Upper lobe of left lung (tissue), 6 donors: ENCODE measurements at regions not wholly inside any gene's neighbourhood (a gene's known extent, or its start where the extent isn't known, plus 50 kb on each side); places are given as distances from the start of the nearest gene placed in this dataset.

Source experiments
- ATAC-seq, 2 donors: fragments of 200-7000 bp; cut with Tn5 transposase; one replicate each; pipeline ENCODE4 v1.9.1; 2022; ENCODE audit warnings: mild to moderate bottlenecking in 2 of 2, moderate library complexity in 2 of 2; ENCODE audit not compliant: low FRiP score in 2 of 2
- DNase-seq, 2 donors: peaks; one replicate each; pipeline ENCODE4 v3.0.0-alpha.2; 2019 to 2020
- H3K27ac ChIP-seq, 4 donors: fragments of 200-600 bp; sonication (generic); one replicate each; pipeline ENCODE4 v1.5.1; 2016 to 2019
- H3K27me3 ChIP-seq, 4 donors: fragments of 200-600 bp; sonication (generic); one replicate each; pipeline ENCODE4 v1.5.1; 2017 to 2019
- H3K36me3 ChIP-seq, 4 donors: fragments of 200-600 bp; sonication (generic); one replicate each; pipeline ENCODE4 v1.5.1; 2016 to 2019
- H3K4me1 ChIP-seq, 4 donors: fragments of 200-600 bp; sonication (generic); one replicate each; pipeline ENCODE4 v1.5.1; 2018 to 2019
- H3K4me3 ChIP-seq, 4 donors: fragments of 200-600 bp; sonication (generic); one replicate each; pipeline ENCODE4 v1.5.1; 2017 to 2019; ENCODE audit warnings: mild to moderate bottlenecking in 2 of 4, moderate library complexity in 1 of 4
- H3K9me3 ChIP-seq, 4 donors: fragments of 200-600 bp; sonication (generic); one replicate each; pipeline ENCODE4 v1.5.1; 2018 to 2019
- CTCF ChIP-seq, 6 experiments: fragments of 450-650 bp in 4 of 6; fragments of 200-600 bp in 2 of 6; sonication (generic) in 2 of 6; IDR thresholded peaks; one replicate each; pipeline ENCODE4 v1.5.1; 2016 to 2019; ENCODE audit warnings: antibody characterized with exemption in 6 of 6
- EP300 ChIP-seq, 4 donors: sonication (generic); formaldehyde crosslinking; IDR thresholded peaks; one replicate each; pipeline ENCODE4 v1.5.1; 2017; ENCODE audit warnings: antibody characterized with exemption in 4 of 4, control low read depth in 2 of 4
- POLR2A ChIP-seq, 4 donors: fragments of 450-650 bp; IDR thresholded peaks; one replicate each; pipeline ENCODE4 v1.5.1; 2016 to 2017; ENCODE audit warnings: antibody characterized with exemption in 4 of 4, mild to moderate bottlenecking in 2 of 4
- POLR2AphosphoS5 ChIP-seq, 2 donors: sonication (generic); formaldehyde crosslinking; IDR thresholded peaks; one replicate each; pipeline ENCODE4 v1.5.1; 2017; ENCODE audit warnings: antibody characterized with exemption in 2 of 2
- WGBS, 2 donors: methylation state at CpG; one replicate each; pipeline ENCODE4 v1.1.5; 2017 to 2018; 5-methylcytosine and 5-hydroxymethylcytosine counted together
- donor health status: DM: no; HTN: no; CAD: no; lungs with moderate emphysema.
- donor health status: DM: no; HTN: yes; CAD: no; lungs with severe emphysema.

DNA sequence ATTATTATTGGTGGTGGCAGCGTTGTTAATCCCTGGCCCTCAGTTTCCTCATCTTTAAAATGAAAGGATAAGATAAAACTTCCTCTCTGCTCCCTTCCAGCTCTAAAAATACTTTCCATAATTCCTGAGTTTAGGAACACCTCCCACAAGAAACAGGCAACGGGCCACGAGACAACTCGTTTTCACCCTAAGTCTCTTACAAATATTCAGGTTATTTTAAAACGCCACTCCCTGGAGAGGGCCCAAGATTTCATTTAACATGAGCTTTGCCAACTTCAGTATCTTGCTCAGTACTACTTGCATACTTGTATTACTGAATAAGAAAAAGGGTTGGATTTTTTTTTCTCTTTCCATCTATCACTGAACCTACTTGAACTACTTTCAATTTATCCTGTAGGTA, 611.1 kb upstream of the FANCL start:
- WGBS, 2 donors = 73 to 74% methylated on average over 5 of the region's 5 CpGs
- Histone ChIP-seq H3K36me3 (no peaks in the 10 kb centered on the region), H3K9me3 (no peaks in the 10 kb centered on the region), H3K4me3 (no peak overlapping the region), H3K4me1 (no peaks in the 10 kb centered on the region), H3K27me3 (no peaks in the 10 kb centered on the region), H3K27ac (no peak overlapping the region)
- no peak for DNase-seq
- TF ChIP-seq POLR2AphosphoS5 (IDR thresholded peaks at IDR 0.05) (no peak), EP300 (IDR thresholded peaks at IDR 0.05) (no peak)
- no peak for ATAC-seq

DNA sequence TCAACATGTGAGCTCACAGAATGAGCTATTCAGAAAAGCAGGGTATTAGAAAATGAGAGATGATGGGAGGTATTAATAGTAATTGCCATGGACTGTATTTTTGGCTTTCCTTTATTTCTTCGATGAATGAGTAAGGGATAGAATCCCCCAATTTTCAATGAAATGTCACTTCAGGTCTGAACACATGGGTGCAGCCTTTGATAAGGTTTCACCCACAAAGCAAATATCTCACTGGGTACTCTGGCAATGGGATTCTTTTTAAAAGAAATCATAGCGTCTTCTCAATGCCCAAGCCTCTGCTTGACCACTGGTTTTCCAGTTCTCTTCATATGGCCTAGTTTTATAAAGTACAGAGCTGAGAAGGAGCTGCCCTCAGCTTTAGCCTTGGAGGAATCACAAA, 610.5 kb upstream of the FANCL start:
- DNase-seq = no peak
- H3K27me3 ChIP-seq = no peaks in the 10 kb centered on the region
- no peak for ATAC-seq
- H3K9me3 ChIP-seq = no peaks in the 10 kb centered on the region
- no peak for TF ChIP-seq CTCF (IDR thresholded peaks at IDR 0.05)
- TF ChIP-seq POLR2AphosphoS5 (IDR thresholded peaks at IDR 0.05) = no peak
- no peak for TF ChIP-seq EP300 (IDR thresholded peaks at IDR 0.05)
- no peak overlapping the region for H3K4me3 ChIP-seq
- no peaks in the 10 kb centered on the region for H3K4me1 ChIP-seq
- H3K36me3 ChIP-seq = no peaks in the 10 kb centered on the region
- 79 to 80% methylated on average over 2 of the region's 2 CpGs for WGBS, 2 donors
- no peak overlapping the region for H3K27ac ChIP-seq

DNA sequence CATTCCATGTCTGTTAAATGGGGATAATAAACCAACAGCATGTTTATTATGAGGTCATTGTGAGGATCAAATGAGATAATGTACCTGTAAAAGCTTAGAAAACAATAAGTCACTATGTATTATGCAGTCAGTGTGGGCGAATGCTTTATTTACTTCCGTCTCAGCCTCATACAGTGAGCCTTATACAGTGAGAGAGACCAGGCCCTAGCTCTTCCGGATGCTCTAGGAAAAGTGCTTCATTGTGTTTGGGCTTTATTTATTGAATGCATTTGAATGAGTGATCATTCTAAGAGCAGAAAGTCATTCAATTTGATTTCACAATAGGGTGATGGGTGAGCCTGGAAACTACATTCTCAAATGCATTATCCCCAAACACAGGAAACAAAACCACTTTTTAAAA, 603.9 kb upstream of the FANCL start:
- no peak for TF ChIP-seq CTCF (IDR thresholded peaks at IDR 0.05)
- no peak for TF ChIP-seq POLR2A (IDR thresholded peaks at IDR 0.05)
- TF ChIP-seq EP300 (IDR thresholded peaks at IDR 0.05) = no peak
- no peak for TF ChIP-seq POLR2AphosphoS5 (IDR thresholded peaks at IDR 0.05)
- no peaks in the 10 kb centered on the region for H3K9me3 ChIP-seq
- 81 to 88% methylated on average over 3 of the region's 3 CpGs for WGBS, 2 donors
- H3K4me3 ChIP-seq = no peak overlapping the region
- DNase-seq = no peak
- H3K36me3 ChIP-seq = no peaks in the 10 kb centered on the region
- no peaks in the 10 kb centered on the region for H3K4me1 ChIP-seq
- H3K27me3 ChIP-seq = no peaks in the 10 kb centered on the region
- no peak for ATAC-seq
- H3K27ac ChIP-seq = no peak overlapping the region

- Histone ChIP-seq H3K4me3 (no peak overlapping the region), H3K36me3 (no peaks in the 10 kb centered on the region), H3K27ac (no peak overlapping the region), H3K9me3 (no peaks in the 10 kb centered on the region), H3K27me3 (no peaks in the 10 kb centered on the region), H3K4me1 (no peaks in the 10 kb centered on the region)
- ATAC-seq = peak in 1 of 2 donors; percentile 63
- TF ChIP-seq POLR2A (IDR thresholded peaks at IDR 0.05) = no peak
- TF ChIP-seq EP300 (IDR thresholded peaks at IDR 0.05) = no peak
- TF ChIP-seq POLR2AphosphoS5 (IDR thresholded peaks at IDR 0.05) = no peak
- no peak for TF ChIP-seq CTCF (IDR thresholded peaks at IDR 0.05)
- WGBS, 2 donors = 59 to 68% methylated on average over 5 of the region's 5 CpGs
- no peak for DNase-seq
Observed at GRCh38 chr2:58842501-58843155, 601.5 kb upstream of the FANCL start.

- peaks cover 0 to 8% (median 3%) of the 10 kb centered on the region in 4 donors for H3K9me3 ChIP-seq
- TF ChIP-seq POLR2A (IDR thresholded peaks at IDR 0.05) (no peak), CTCF (IDR thresholded peaks at IDR 0.05) (no peak), POLR2AphosphoS5 (IDR thresholded peaks at IDR 0.05) (no peak), EP300 (IDR thresholded peaks at IDR 0.05) (no peak)
- H3K27me3 ChIP-seq = no peaks in the 10 kb centered on the region
- H3K4me1 ChIP-seq = no peaks in the 10 kb centered on the region
- no peak overlapping the region for H3K27ac ChIP-seq
- H3K4me3 ChIP-seq = no peak overlapping the region
- ATAC-seq (no peak), DNase-seq (no peak)
- H3K36me3 ChIP-seq = no peaks in the 10 kb centered on the region
- 7 to 22% methylated on average over 3 of the region's 3 CpGs for WGBS, 2 donors
Observed at GRCh38 chr2:58834404-58834803, 593.3 kb upstream of the FANCL start.
